Liver (tissue), 7 donors: ENCODE measurements at regions not wholly inside any gene's neighbourhood (a gene's known extent, or its start where the extent isn't known, plus 50 kb on each side); places are given as distances from the start of the nearest gene placed in this dataset.

Experiments used
- DNase-seq: peaks from one replicate; pipeline ENCODE4 v3.0.0-alpha.2; 2017; ENCODE audit warnings: low spot score
- H3K27ac ChIP-seq, 2 donors: one replicate each; pipeline ENCODE4 v1.7.0; 2013; ENCODE audit warnings: inconsistent platforms in 2 of 2, low read length in 2 of 2, control low read depth in 1 of 2, low read depth in 1 of 2, mild to moderate bottlenecking in 1 of 2
- H3K27me3 ChIP-seq, 4 donors: one replicate each; pipeline versions ENCODE4 v1.6.1 to v1.7.0; 2013; ENCODE audit warnings: low read length in 3 of 4, inconsistent platforms in 1 of 4, mild to moderate bottlenecking in 1 of 4, moderate library complexity in 1 of 4; ENCODE audit not compliant: control insufficient read depth in 4 of 4, insufficient read depth in 4 of 4
- H3K36me3 ChIP-seq, 4 donors: one replicate each; pipeline versions ENCODE4 v1.6.1 to v1.7.0; 2013; ENCODE audit warnings: low read length in 3 of 4, mild to moderate bottlenecking in 3 of 4, low read depth in 1 of 4, moderate library complexity in 1 of 4; ENCODE audit not compliant: control insufficient read depth in 4 of 4, insufficient read depth in 3 of 4
- H3K4me1 ChIP-seq, 4 donors: one replicate each; pipeline versions ENCODE4 v1.6.1 to v1.7.0; 2013; ENCODE audit warnings: low read length in 3 of 4, mild to moderate bottlenecking in 3 of 4, moderate library complexity in 1 of 4; ENCODE audit not compliant: control insufficient read depth in 4 of 4, insufficient read depth in 4 of 4
- H3K4me3 ChIP-seq, 3 donors: one replicate each; pipeline versions ENCODE4 v1.6.1 to v1.7.0; 2013; ENCODE audit warnings: low read length in 3 of 3, control low read depth in 1 of 3, low read depth in 1 of 3, mild to moderate bottlenecking in 1 of 3
- H3K9ac ChIP-seq, 2 donors: one replicate each; pipeline ENCODE4 v1.7.0; 2013; ENCODE audit warnings: low read length in 2 of 2, mild to moderate bottlenecking in 2 of 2, moderate library complexity in 2 of 2, control low read depth in 1 of 2, low read depth in 1 of 2
- H3K9me3 ChIP-seq, 4 donors: one replicate each; pipeline versions ENCODE4 v1.6.1 to v1.7.0; 2013; ENCODE audit warnings: low read length in 3 of 4; ENCODE audit not compliant: control insufficient read depth in 4 of 4
- EGR1 ChIP-seq, 2 donors: IDR thresholded peaks; 2 replicates each; pipeline ENCODE4 v1.6.1; 2016 to 2018; ENCODE audit warnings: antibody characterized with exemption in 2 of 2, low read depth in 2 of 2
- FOXA1 ChIP-seq: IDR thresholded peaks from 2 replicates; pipeline ENCODE4 v1.6.1; 2016; ENCODE audit warnings: antibody characterized with exemption
- HNF4A ChIP-seq, 2 donors: conservative IDR thresholded peaks; 2 replicates each; pipeline ENCODE4 v1.6.1; 2016; ENCODE audit warnings: antibody characterized with exemption in 2 of 2, mild to moderate bottlenecking in 2 of 2
- HNF4G ChIP-seq: IDR thresholded peaks from 2 replicates; pipeline ENCODE4 v1.6.1; 2016; ENCODE audit warnings: antibody characterized with exemption
- NR2F2 ChIP-seq: IDR thresholded peaks from 2 replicates; pipeline ENCODE4 v1.6.1; 2016; ENCODE audit warnings: antibody characterized with exemption
- RXRA ChIP-seq, 2 donors: IDR thresholded peaks; 2 replicates each; pipeline ENCODE4 v1.6.1; 2017 to 2018; ENCODE audit warnings: antibody characterized with exemption in 2 of 2, mild to moderate bottlenecking in 1 of 2
- WGBS: extraction: QIAGEN DNeasy Blood & Tissue Kit; methylation state at CpG from one replicate; pipeline ENCODE4 v1.1.7; 2013; 5-methylcytosine and 5-hydroxymethylcytosine counted together
- TF ChIP-seq, protein P1 (sequence below): IDR thresholded peaks from 2 replicates; pipeline ENCODE4 v1.6.1; 2016; ENCODE audit warnings: antibody characterized with exemption
- TF ChIP-seq, protein P2 (sequence below): IDR thresholded peaks from 2 replicates; pipeline ENCODE4 v1.6.1; 2016; ENCODE audit warnings: antibody characterized with exemption
- TF ChIP-seq, protein P3 (sequence below): IDR thresholded peaks from 2 replicates; pipeline ENCODE4 v1.6.1; 2016; ENCODE audit warnings: antibody characterized with exemption
- TF ChIP-seq, protein P4 (sequence below): IDR thresholded peaks from 2 replicates; pipeline ENCODE4 v1.6.1; 2016; ENCODE audit warnings: antibody characterized with exemption, mild to moderate bottlenecking
- donor health status: healthy.
- donor health status: healthy.
- donor health status: healthy.
- donor health status: healthy.

DNA sequence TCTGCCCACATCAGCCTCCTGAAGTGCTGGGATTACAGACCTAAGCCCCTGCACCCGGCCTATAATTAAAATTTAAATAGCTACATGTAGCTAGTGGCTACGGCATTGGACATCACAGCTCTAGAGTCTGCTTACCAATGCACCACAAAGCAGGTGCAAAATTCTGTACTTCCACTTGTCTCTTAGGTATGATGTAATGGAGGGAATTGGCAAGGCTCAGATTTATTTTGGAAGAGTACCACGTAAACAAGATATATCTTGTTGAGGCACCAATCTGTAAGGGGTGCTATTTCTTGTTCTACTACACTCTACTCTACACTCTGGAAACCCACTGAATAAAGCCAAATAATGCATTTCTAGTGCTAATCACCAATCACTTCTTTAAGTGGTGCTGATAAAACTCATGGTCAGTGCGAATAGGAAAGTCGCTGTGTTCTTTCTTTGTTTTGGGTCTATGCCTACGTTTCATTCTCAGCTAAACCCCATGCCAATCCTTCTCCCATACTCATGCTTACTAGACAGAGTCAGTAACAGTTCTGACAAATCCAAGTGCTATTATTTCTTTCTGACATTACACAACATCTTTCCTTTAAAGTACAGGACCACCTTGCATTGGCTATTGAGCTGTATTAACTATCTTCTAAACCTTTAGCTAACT is 92.3 kb downstream of the GC start:
- peak overlapping the region in 2 of 3 donors; percentile 6 to 9 for H3K4me3 ChIP-seq
- H3K27ac ChIP-seq = no peak overlapping the region
- no peak for DNase-seq
- no peaks in the 10 kb centered on the region for H3K9me3 ChIP-seq
- no peaks in the 10 kb centered on the region for H3K36me3 ChIP-seq
- WGBS = 46% methylated on average over 6 of the region's 6 CpGs
- H3K9ac ChIP-seq = no peak overlapping the region
- TF ChIP-seq, protein P1, sequence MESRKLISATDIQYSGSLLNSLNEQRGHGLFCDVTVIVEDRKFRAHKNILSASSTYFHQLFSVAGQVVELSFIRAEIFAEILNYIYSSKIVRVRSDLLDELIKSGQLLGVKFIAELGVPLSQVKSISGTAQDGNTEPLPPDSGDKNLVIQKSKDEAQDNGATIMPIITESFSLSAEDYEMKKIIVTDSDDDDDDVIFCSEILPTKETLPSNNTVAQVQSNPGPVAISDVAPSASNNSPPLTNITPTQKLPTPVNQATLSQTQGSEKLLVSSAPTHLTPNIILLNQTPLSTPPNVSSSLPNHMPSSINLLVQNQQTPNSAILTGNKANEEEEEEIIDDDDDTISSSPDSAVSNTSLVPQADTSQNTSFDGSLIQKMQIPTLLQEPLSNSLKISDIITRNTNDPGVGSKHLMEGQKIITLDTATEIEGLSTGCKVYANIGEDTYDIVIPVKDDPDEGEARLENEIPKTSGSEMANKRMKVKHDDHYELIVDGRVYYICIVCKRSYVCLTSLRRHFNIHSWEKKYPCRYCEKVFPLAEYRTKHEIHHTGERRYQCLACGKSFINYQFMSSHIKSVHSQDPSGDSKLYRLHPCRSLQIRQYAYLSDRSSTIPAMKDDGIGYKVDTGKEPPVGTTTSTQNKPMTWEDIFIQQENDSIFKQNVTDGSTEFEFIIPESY = no peak
- TF ChIP-seq HNF4A (conservative IDR thresholded peaks at IDR 0.05) (peak in 1 of 2 donors; percentile 10), FOXA1 (no peak), NR2F2 (no peak), EGR1 (IDR thresholded peaks at IDR 0.05; ENCODE audit: low read depth in 2 of 2) (peak in 1 of 2 donors; percentile 37)
- TF ChIP-seq, protein P2, sequence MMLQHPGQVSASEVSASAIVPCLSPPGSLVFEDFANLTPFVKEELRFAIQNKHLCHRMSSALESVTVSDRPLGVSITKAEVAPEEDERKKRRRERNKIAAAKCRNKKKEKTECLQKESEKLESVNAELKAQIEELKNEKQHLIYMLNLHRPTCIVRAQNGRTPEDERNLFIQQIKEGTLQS = no peak
- TF ChIP-seq, protein P3, sequence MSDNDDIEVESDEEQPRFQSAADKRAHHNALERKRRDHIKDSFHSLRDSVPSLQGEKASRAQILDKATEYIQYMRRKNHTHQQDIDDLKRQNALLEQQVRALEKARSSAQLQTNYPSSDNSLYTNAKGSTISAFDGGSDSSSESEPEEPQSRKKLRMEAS = no peak
- TF ChIP-seq, protein P4, sequence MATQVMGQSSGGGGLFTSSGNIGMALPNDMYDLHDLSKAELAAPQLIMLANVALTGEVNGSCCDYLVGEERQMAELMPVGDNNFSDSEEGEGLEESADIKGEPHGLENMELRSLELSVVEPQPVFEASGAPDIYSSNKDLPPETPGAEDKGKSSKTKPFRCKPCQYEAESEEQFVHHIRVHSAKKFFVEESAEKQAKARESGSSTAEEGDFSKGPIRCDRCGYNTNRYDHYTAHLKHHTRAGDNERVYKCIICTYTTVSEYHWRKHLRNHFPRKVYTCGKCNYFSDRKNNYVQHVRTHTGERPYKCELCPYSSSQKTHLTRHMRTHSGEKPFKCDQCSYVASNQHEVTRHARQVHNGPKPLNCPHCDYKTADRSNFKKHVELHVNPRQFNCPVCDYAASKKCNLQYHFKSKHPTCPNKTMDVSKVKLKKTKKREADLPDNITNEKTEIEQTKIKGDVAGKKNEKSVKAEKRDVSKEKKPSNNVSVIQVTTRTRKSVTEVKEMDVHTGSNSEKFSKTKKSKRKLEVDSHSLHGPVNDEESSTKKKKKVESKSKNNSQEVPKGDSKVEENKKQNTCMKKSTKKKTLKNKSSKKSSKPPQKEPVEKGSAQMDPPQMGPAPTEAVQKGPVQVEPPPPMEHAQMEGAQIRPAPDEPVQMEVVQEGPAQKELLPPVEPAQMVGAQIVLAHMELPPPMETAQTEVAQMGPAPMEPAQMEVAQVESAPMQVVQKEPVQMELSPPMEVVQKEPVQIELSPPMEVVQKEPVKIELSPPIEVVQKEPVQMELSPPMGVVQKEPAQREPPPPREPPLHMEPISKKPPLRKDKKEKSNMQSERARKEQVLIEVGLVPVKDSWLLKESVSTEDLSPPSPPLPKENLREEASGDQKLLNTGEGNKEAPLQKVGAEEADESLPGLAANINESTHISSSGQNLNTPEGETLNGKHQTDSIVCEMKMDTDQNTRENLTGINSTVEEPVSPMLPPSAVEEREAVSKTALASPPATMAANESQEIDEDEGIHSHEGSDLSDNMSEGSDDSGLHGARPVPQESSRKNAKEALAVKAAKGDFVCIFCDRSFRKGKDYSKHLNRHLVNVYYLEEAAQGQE = no peak
- H3K27me3 ChIP-seq = no peaks in the 10 kb centered on the region
- H3K4me1 ChIP-seq = peaks cover 0 to 3% (median under 1%) of the 10 kb centered on the region in 4 donors

DNA sequence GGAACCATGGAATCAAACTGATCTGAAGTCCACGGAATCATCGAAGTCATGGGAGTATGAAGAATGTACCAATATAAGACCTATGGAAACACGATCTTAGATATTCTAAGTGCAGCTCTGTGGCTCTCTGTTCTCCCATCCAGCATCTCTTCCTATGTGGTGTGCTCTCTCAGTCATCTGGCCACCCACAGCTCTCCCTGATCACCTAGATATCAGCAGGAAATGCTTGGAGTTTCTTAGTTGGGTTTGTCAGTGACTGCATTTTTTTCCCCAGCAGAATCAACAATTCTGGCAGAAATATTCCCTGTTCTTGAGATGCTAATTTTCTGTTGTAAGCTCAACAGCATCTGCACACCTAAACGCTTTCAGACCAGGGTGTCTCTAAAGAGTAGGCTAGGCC is 94.1 kb downstream of the GC start:
- no peak for DNase-seq
- TF ChIP-seq, protein P4 = no peak
- TF ChIP-seq EGR1 (IDR thresholded peaks at IDR 0.05; ENCODE audit: low read depth in 2 of 2) (no peak), RXRA (IDR thresholded peaks at IDR 0.05) (no peak), HNF4G (no peak)
- H3K4me3 ChIP-seq = no peak overlapping the region
- no peaks in the 10 kb centered on the region for H3K9me3 ChIP-seq
- H3K4me1 ChIP-seq = peaks cover 0 to 3% (median under 1%) of the 10 kb centered on the region in 4 donors
- H3K27me3 ChIP-seq = no peaks in the 10 kb centered on the region
- no peaks in the 10 kb centered on the region for H3K36me3 ChIP-seq
- no peak overlapping the region for H3K9ac ChIP-seq
- 97% methylated on average over 4 of the region's 4 CpGs for WGBS
- H3K27ac ChIP-seq = no peak overlapping the region
